BLaER1 treated with 17β-estradiol and CSF1 and Interleukin-3, amounts not matched to agents 10 nM and 100 nM (cell line): ENCODE measurements at regions not wholly inside any gene's neighbourhood (a gene's known extent, or its start where the extent isn't known, plus 50 kb on each side); places are given as distances from the start of the nearest gene placed in this dataset.

Source experiments
- H3K27ac ChIP-seq, 11 experiments: shearing (Covaris generic); formaldehyde crosslinking; 2 replicates each; pipeline ENCODE4 v1.8.1; 2022
- H3K27me3 ChIP-seq, 11 experiments: shearing (Covaris generic); formaldehyde crosslinking; 2 replicates each; pipeline ENCODE4 v1.8.1; 2022
- H3K36me3 ChIP-seq, 11 experiments: shearing (Covaris generic); formaldehyde crosslinking; 2 replicates each; pipeline ENCODE4 v1.8.1; 2022
- H3K4me1 ChIP-seq, 10 experiments: shearing (Covaris generic); formaldehyde crosslinking; 2 replicates each; pipeline ENCODE4 v1.8.1; 2022
- H3K4me2 ChIP-seq, 11 experiments: shearing (Covaris generic); formaldehyde crosslinking; 2 replicates each; pipeline ENCODE4 v1.8.1; 2022
- H3K4me3 ChIP-seq, 10 experiments: shearing (Covaris generic); formaldehyde crosslinking; 2 replicates each; pipeline ENCODE4 v1.8.1; 2022
- H3K9ac ChIP-seq, 11 experiments: shearing (Covaris generic); formaldehyde crosslinking; 2 replicates each; pipeline ENCODE4 v1.8.1; 2022
- H3K9me3 ChIP-seq, 11 experiments: shearing (Covaris generic); formaldehyde crosslinking; replicated peaks in 1 of 11; 2 replicates each; pipeline ENCODE4 v1.8.1; 2022
- H4K20me1 ChIP-seq, 11 experiments: shearing (Covaris generic); formaldehyde crosslinking; 2 replicates each; pipeline ENCODE4 v1.8.1; 2022
- Cebpa-rat ChIP-seq, 11 experiments: shearing (Covaris generic); IDR thresholded peaks; 2 replicates each; pipeline ENCODE4 v1.8.1; 2022

GRCh38 chr12:126760092-126760491 lies 1506.9 kb upstream of the TMEM132C start:
- no peak overlapping the region for H3K4me3 ChIP-seq
- H3K9ac ChIP-seq, result no peak overlapping the region
- no peak overlapping the region for H3K4me2 ChIP-seq
- peaks cover 25 to 30% (median 29%) of the 10 kb centered on the region in 11 experiments for H3K9me3 ChIP-seq
- no peaks in the 10 kb centered on the region for H3K27me3 ChIP-seq
- H3K27ac ChIP-seq, result no peak overlapping the region
- H3K36me3 ChIP-seq, result no peaks in the 10 kb centered on the region
- no peak for TF ChIP-seq Cebpa-rat (IDR thresholded peaks at IDR 0.05)
- no peaks in the 10 kb centered on the region for H4K20me1 ChIP-seq
- peaks cover 0 to 23% (median 0%) of the 10 kb centered on the region in 10 experiments; a peak in 6 of 20 replicates for H3K4me1 ChIP-seq

GRCh38 chr12:126761420-126761819 lies 1505.5 kb upstream of the TMEM132C start:
- Histone ChIP-seq H3K9ac (no peak overlapping the region), H3K4me1 (peaks cover 0 to 23% (median 0%) of the 10 kb centered on the region in 10 experiments; a peak in 6 of 20 replicates), H4K20me1 (no peaks in the 10 kb centered on the region), H3K27me3 (no peaks in the 10 kb centered on the region), H3K36me3 (no peaks in the 10 kb centered on the region), H3K27ac (no peak overlapping the region), H3K4me2 (peak overlapping the region in 2 of 11 experiments; percentile 34 to 44; a peak in 1 of 22 replicates), H3K9me3 (peaks cover 39 to 43% (median 42%) of the 10 kb centered on the region in 11 experiments), H3K4me3 (no peak overlapping the region)
- TF ChIP-seq Cebpa-rat (IDR thresholded peaks at IDR 0.05), result no peak

- peaks cover 46 to 51% (median 49%) of the 10 kb centered on the region in 11 experiments for H3K9me3 ChIP-seq
- no peak for TF ChIP-seq Cebpa-rat (IDR thresholded peaks at IDR 0.05)
- no peak overlapping the region for H3K27ac ChIP-seq
- no peak overlapping the region for H3K9ac ChIP-seq
- H4K20me1 ChIP-seq, result no peaks in the 10 kb centered on the region
- no peak overlapping the region for H3K4me3 ChIP-seq
- H3K4me2 ChIP-seq, result peak overlapping the region in 2 of 11 experiments; percentile 34 to 44; a peak in 4 of 22 replicates
- no peaks in the 10 kb centered on the region for H3K27me3 ChIP-seq
- 0 out of 22 replicates have a peak, but pooled peaks cover 0 to 1% (median 0%) of the 10 kb centered on the region in 11 experiments for H3K36me3 ChIP-seq
- peaks cover 0 to 23% (median 0%) of the 10 kb centered on the region in 10 experiments; a peak in 6 of 20 replicates for H3K4me1 ChIP-seq
These were observed 1504.8 kb upstream of the TMEM132C start for GRCh38 chr12:126762150-126762549.

DNA sequence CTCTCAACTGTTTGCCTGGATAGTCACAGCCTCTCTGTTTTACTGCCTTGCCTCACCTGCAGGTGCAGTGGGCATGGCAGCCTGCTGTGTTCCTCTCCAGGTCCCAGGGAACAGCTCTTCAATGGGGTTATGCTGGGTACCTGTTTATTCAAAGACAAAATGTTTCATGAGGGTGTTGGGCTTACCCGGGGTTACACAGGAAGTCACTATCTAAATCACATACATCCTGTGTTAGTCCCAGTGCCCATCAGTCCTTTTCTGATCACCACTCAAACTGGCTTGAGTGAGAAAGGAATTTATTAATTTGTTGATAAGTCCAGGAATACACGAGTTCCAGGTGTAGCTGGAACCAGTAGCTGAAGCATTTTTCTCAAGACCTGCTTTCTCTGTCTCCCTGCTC lies 1503.6 kb upstream of the TMEM132C start:
- no peak for TF ChIP-seq Cebpa-rat (IDR thresholded peaks at IDR 0.05)
- H3K4me2 ChIP-seq, result no peak overlapping the region
- no peaks in the 10 kb centered on the region for H3K27me3 ChIP-seq
- no peak overlapping the region for H3K4me3 ChIP-seq
- no peak overlapping the region for H3K9ac ChIP-seq
- H4K20me1 ChIP-seq, result no peaks in the 10 kb centered on the region
- 0 out of 22 replicates have a peak, but pooled peaks cover 0 to 5% (median 0%) of the 10 kb centered on the region in 11 experiments for H3K36me3 ChIP-seq
- no peak overlapping the region for H3K27ac ChIP-seq
- H3K4me1 ChIP-seq, result peaks cover 0 to 23% (median under 1%) of the 10 kb centered on the region in 10 experiments; a peak in 10 of 20 replicates
- peaks cover 55 to 63% (median 59%) of the 10 kb centered on the region in 11 experiments for H3K9me3 ChIP-seq

GRCh38 chr12:126767334-126767733 lies 1499.6 kb upstream of the TMEM132C start:
- Histone ChIP-seq H3K9me3 (peaks cover 66 to 89% (median 75%) of the 10 kb centered on the region in 11 experiments), H4K20me1 (no peaks in the 10 kb centered on the region), H3K4me3 (no peak overlapping the region; a peak in 1 of 20 replicates), H3K27me3 (no peaks in the 10 kb centered on the region), H3K36me3 (0 out of 22 replicates have a peak, but pooled peaks cover 0 to 5% (median 0%) of the 10 kb centered on the region in 11 experiments), H3K27ac (no peak overlapping the region), H3K4me1 (peaks cover 0 to 9% (median 6%) of the 10 kb centered on the region in 10 experiments; a peak in 13 of 20 replicates), H3K9ac (no peak overlapping the region), H3K4me2 (no peak overlapping the region)
- TF ChIP-seq Cebpa-rat (IDR thresholded peaks at IDR 0.05), result no peak

GRCh38 chr12:126768517-126768916 lies 1498.5 kb upstream of the TMEM132C start:
- H3K9me3 ChIP-seq, result peaks cover 59 to 83% (median 70%) of the 10 kb centered on the region in 11 experiments
- H4K20me1 ChIP-seq, result no peaks in the 10 kb centered on the region
- H3K36me3 ChIP-seq, result 0 out of 22 replicates have a peak, but pooled peaks cover 0 to 5% (median 0%) of the 10 kb centered on the region in 11 experiments
- H3K4me2 ChIP-seq, result peak overlapping the region in 7 of 11 experiments; percentile 4 to 23 (median 20); a peak in 3 of 22 replicates
- no peaks in the 10 kb centered on the region for H3K27me3 ChIP-seq
- H3K4me1 ChIP-seq, result peaks cover 0 to 9% (median 7%) of the 10 kb centered on the region in 10 experiments; a peak in 13 of 20 replicates
- H3K4me3 ChIP-seq, result no peak overlapping the region
- TF ChIP-seq Cebpa-rat (IDR thresholded peaks at IDR 0.05), result no peak
- H3K27ac ChIP-seq, result no peak overlapping the region; a peak in 1 of 22 replicates
- no peak overlapping the region for H3K9ac ChIP-seq

DNA sequence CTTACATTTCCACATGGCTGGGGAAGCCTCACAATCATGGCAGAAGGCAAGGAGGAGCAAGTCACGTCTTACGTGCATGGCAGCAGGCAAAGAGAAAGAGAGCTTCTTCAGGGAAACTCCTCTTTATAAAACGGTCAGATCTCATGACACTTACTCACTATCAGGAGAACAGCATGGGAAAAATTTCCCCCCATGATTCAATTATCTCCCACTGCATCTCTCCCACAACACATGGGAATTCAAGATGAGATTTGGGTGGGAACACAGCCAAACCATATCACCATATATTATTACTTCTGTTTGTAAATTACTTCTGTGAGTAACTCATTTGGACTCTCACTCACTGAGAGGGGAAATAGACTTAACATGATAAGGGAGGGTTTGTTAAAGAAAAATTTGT lies 1496.8 kb upstream of the TMEM132C start:
- Histone ChIP-seq H4K20me1 (no peaks in the 10 kb centered on the region), H3K9ac (no peak overlapping the region), H3K4me3 (no peak overlapping the region), H3K9me3 (peaks cover 42 to 66% (median 53%) of the 10 kb centered on the region in 11 experiments), H3K36me3 (0 out of 22 replicates have a peak, but pooled peaks cover 0 to 5% (median 0%) of the 10 kb centered on the region in 11 experiments), H3K4me2 (no peak overlapping the region), H3K4me1 (peaks cover 0 to 9% (median 7%) of the 10 kb centered on the region in 10 experiments; a peak in 13 of 20 replicates), H3K27me3 (no peaks in the 10 kb centered on the region), H3K27ac (no peak overlapping the region)
- TF ChIP-seq Cebpa-rat (IDR thresholded peaks at IDR 0.05), result no peak

DNA sequence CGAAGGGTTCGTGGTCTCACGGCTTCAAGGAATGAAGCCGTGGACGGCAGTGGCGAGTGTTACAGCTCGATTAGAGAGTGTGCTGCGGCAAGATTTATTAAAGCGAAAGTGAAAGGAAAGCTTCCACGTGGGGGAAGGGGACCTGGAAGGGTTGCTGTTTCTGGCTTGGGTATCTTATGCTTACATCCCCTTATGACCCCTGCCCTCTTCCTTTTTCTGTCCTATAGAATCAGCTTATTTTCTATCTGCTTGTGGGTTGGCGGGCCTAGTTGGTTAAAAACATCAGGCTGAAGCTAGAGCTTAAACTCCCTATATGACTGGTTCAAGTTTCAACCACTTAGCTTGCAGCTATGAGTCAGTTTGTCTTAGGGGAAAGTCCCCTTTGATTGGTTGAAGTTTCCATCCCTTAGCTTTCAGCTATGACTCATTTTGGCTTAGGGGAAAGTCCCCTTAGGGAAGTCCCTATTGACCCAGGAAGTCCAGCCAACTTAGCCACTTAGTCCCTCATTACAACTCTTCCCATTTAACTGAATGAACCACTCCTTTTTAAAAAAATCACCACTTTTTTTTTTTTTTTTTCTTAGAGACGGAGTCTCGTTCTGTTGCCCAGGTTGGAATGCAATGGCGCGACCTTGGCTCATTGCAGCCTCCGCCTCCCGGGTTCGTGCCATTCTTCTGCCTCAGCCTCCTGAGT lies 1494.7 kb upstream of the TMEM132C start:
- TF ChIP-seq Cebpa-rat (IDR thresholded peaks at IDR 0.05), result no peak
- Histone ChIP-seq H3K4me2 (peak overlapping the region in 3 of 11 experiments; percentile 23 to 52 (median 37); a peak in 4 of 22 replicates), H3K36me3 (0 out of 22 replicates have a peak, but pooled peaks cover 0 to 2% (median 0%) of the 10 kb centered on the region in 11 experiments), H3K4me1 (peaks cover 0 to 9% (median 7%) of the 10 kb centered on the region in 10 experiments; a peak in 13 of 20 replicates), H3K9me3 (peaks cover 21 to 45% (median 32%) of the 10 kb centered on the region in 11 experiments), H3K9ac (no peak overlapping the region), H3K4me3 (0 out of 20 replicates have a peak overlapping the region, but pooled peaks of 2 of the 10 experiments have one; percentile 14 to 22), H3K27ac (peak overlapping the region in 5 of 11 experiments; percentile 18 to 62 (median 41); a peak in 8 of 22 replicates), H3K27me3 (no peaks in the 10 kb centered on the region), H4K20me1 (no peaks in the 10 kb centered on the region)

GRCh38 chr12:126773012-126773411 lies 1494.0 kb upstream of the TMEM132C start:
- Histone ChIP-seq H3K4me2 (peak overlapping the region in 3 of 11 experiments; percentile 23 to 52 (median 37); a peak in 4 of 22 replicates), H3K4me1 (peaks cover 0 to 9% (median 7%) of the 10 kb centered on the region in 10 experiments; a peak in 13 of 20 replicates), H3K27me3 (no peaks in the 10 kb centered on the region), H3K27ac (peak overlapping the region in 3 of 11 experiments; percentile 13 to 47 (median 38); a peak in 3 of 22 replicates), H3K36me3 (no peaks in the 10 kb centered on the region), H3K4me3 (no peak overlapping the region), H4K20me1 (no peaks in the 10 kb centered on the region), H3K9ac (no peak overlapping the region), H3K9me3 (peaks cover 14 to 38% (median 25%) of the 10 kb centered on the region in 11 experiments; a peak in 20 of 22 replicates)
- TF ChIP-seq Cebpa-rat (IDR thresholded peaks at IDR 0.05), result no peak
